Adrenal gland (tissue), 9 donors: ENCODE measurements at regions not wholly inside any gene's neighbourhood (a gene's known extent, or its start where the extent isn't known, plus 50 kb on each side); places are given as distances from the start of the nearest gene placed in this dataset.

Experiments used
- DNase-seq, 7 donors: peaks; one replicate each; pipeline ENCODE4 v3.0.0-alpha.2; 2019 to 2020
- H3K27ac ChIP-seq, 5 donors: fragments of 200-600 bp; sonication (generic) in 4 of 5; 1 replicate in 3 of 5; 2 replicates in 2 of 5; pipeline versions ENCODE4 v1.5.1 to v1.8.0; 2016 to 2020; ENCODE audit warnings: mild to moderate bottlenecking in 1 of 5
- H3K27me3 ChIP-seq: fragments of 200-600 bp; 2 replicates; pipeline ENCODE4 v1.8.0; 2021
- H3K36me3 ChIP-seq, 2 donors: fragments of 200-600 bp; replicated peaks in 1 of 2; 1 replicate in 1 of 2; 2 replicates in 1 of 2; pipeline versions ENCODE4 v1.5.1 to v1.8.0; 2018 to 2022
- H3K4me1 ChIP-seq, 2 donors: fragments of 200-600 bp; replicated peaks in 1 of 2; 1 replicate in 1 of 2; 2 replicates in 1 of 2; pipeline versions ENCODE4 v1.5.1 to v1.8.0; 2018 to 2021
- H3K4me3 ChIP-seq, 4 donors: fragments of 200-600 bp; sonication (generic) in 3 of 4; one replicate each; pipeline ENCODE4 v1.5.1; 2016 to 2018
- H3K9me3 ChIP-seq, 3 donors: fragments of 200-600 bp; sonication (generic) in 1 of 3; replicated peaks in 1 of 3; 1 replicate in 2 of 3; 2 replicates in 1 of 3; pipeline versions ENCODE4 v1.5.1 to v1.8.0; 2016 to 2021
- CTCF ChIP-seq, 6 experiments: fragments of 450-650 bp in 4 of 6; fragments of 200-600 bp in 2 of 6; sonication (generic) in 1 of 6; IDR thresholded peaks; 1 replicate in 5 of 6; 2 replicates in 1 of 6; pipeline versions ENCODE4 v1.5.1 to v1.8.0; 2016 to 2021; ENCODE audit warnings: antibody characterized with exemption in 6 of 6, mild to moderate bottlenecking in 2 of 6, moderate library complexity in 1 of 6
- POLR2A ChIP-seq, 2 donors: fragments of 450-650 bp; IDR thresholded peaks; one replicate each; pipeline ENCODE4 v1.6.1; 2017; ENCODE audit warnings: antibody characterized with exemption in 2 of 2, mild to moderate bottlenecking in 2 of 2, moderate library complexity in 1 of 2
- WGBS, 4 donors: extraction: QIAGEN DNeasy Blood & Tissue Kit in 2 of 4; methylation state at CpG; one replicate each; pipeline versions ENCODE4 v1.1.5 to v1.1.7; 2013 to 2017; 5-methylcytosine and 5-hydroxymethylcytosine counted together
- intact Hi-C, 2 donors: fragments of 100-400 bp; cut with DNase I; formaldehyde crosslinking; loops; one replicate each; pipeline versions ENCODE4 v1.14.1 to v1.15.0; 2022 to 2023
- donor health status: healthy with polysubstance abuse.
- donor health status: Bipolar disorder and iron deficiency.
- donor health status: DM: yes; HTN: yes; CAD: no.
- donor health status: DM: no; HTN: no; CAD: no.
- donor health status: DM: no; HTN: no; CAD: no.

- peaks cover 0 to 14% of the 10 kb centered on the region in 2 donors for H3K4me1 ChIP-seq
- no peaks in the 10 kb centered on the region for H3K36me3 ChIP-seq
- TF ChIP-seq POLR2A (IDR thresholded peaks at IDR 0.05) (peak in 1 of 2 donors; percentile 9), CTCF (IDR thresholded peaks at IDR 0.05) (peak in 2 of 6 experiments; percentile 11 to 20)
- H3K9me3 ChIP-seq, result no peaks in the 10 kb centered on the region
- H3K27ac ChIP-seq, result peak overlapping the region in 4 of 5 donors; percentile 68 to 91 (median 76)
- intact Hi-C loops, result no loop called here
- no peaks in the 10 kb centered on the region for H3K27me3 ChIP-seq
- peak; percentile 80 to 93 (median 90) for DNase-seq
- WGBS, 4 donors, result 45 to 57% (median 55%) methylated on average over 6 of the region's 6 CpGs
- no peak overlapping the region for H3K4me3 ChIP-seq
These were observed 249.6 kb upstream of the TBX3 start for GRCh38 chr12:114933428-114934160.

GRCh38 chr12:114932806-114933205 is 248.8 kb upstream of the TBX3 start:
- peak overlapping the region in 4 of 5 donors; percentile 68 to 91 (median 76) for H3K27ac ChIP-seq
- H3K4me3 ChIP-seq, result no peak overlapping the region
- intact Hi-C loops, result no loop called here
- H3K27me3 ChIP-seq, result no peaks in the 10 kb centered on the region
- H3K9me3 ChIP-seq, result no peaks in the 10 kb centered on the region
- WGBS, 4 donors, result 42 to 61% (median 52%) methylated on average over 2 to 3 of the region's 3 CpGs
- TF ChIP-seq CTCF (IDR thresholded peaks at IDR 0.05), result no peak
- no peak for TF ChIP-seq POLR2A (IDR thresholded peaks at IDR 0.05)
- DNase-seq, result no peak
- no peaks in the 10 kb centered on the region for H3K36me3 ChIP-seq
- H3K4me1 ChIP-seq, result peaks cover 0 to 14% of the 10 kb centered on the region in 2 donors

- Histone ChIP-seq H3K36me3 (no peaks in the 10 kb centered on the region), H3K4me3 (no peak overlapping the region), H3K4me1 (peaks cover 0 to 6% of the 10 kb centered on the region in 2 donors), H3K27me3 (no peaks in the 10 kb centered on the region), H3K9me3 (no peaks in the 10 kb centered on the region), H3K27ac (no peak overlapping the region)
- no peak for DNase-seq
- 90 to 98% (median 96%) methylated on average over 2 of the region's 2 CpGs for WGBS, 4 donors
- TF ChIP-seq POLR2A (IDR thresholded peaks at IDR 0.05) (no peak), CTCF (IDR thresholded peaks at IDR 0.05) (no peak)
- intact Hi-C loops, result no loop called here
These were observed 247.1 kb upstream of the TBX3 start for GRCh38 chr12:114931025-114931424.

GRCh38 chr12:114926341-114926740 is 242.4 kb upstream of the TBX3 start:
- peak in 4 of 7 donors; percentile 41 to 64 (median 58) for DNase-seq
- no peak overlapping the region for H3K4me3 ChIP-seq

More at GRCh38 chr12:114926341-114926740, 242.4 kb upstream of the TBX3 start:
- 43 to 64% (median 48%) methylated on average over 6 of the region's 6 CpGs for WGBS, 4 donors
- Histone ChIP-seq H3K4me1 (peaks cover 0 to under 1% of the 10 kb centered on the region in 2 donors), H3K27me3 (no peaks in the 10 kb centered on the region), H3K36me3 (no peaks in the 10 kb centered on the region), H3K27ac (peak overlapping the region in 2 of 5 donors; percentile 30 to 56), H3K9me3 (no peaks in the 10 kb centered on the region)
- TF ChIP-seq POLR2A (IDR thresholded peaks at IDR 0.05), result no peak
- TF ChIP-seq CTCF (IDR thresholded peaks at IDR 0.05), result no peak
- intact Hi-C loops, result no loop called here
